ENCODE measurements at regions not wholly inside any gene's neighbourhood (a gene's known extent, or its start where the extent isn't known, plus 50 kb on each side); places are given as distances from the start of the nearest gene placed in this dataset.

DNA sequence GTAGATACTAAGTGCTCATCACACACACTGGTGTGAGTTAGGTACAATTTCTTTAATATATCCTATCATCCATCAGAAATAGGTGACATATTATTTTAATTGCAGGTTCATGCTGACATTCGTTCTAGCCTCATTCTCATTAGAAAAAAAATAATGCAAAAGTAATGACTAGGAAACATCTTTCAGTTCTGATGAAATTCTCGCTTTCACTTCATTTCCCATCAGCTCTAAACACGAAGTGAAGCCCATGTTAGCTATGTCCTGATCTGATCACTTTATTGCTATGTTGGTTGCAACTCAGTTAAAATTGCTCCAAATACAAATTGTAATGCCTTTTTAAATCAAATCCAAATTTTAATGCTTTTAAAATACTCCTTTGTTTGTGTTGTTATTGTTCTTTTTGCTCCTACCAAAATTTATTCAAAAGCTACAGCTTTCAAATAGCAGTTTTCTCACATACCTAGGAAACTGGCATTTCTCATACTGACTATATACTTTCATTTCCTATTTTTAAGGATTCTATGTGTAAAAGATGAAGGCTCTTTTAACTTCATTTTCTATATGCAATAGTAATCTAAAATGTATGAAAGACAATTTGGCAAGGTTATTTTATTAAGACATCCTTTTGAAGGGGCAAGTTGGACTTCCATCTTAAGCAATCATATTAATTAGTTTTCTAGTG is 1237.8 kb upstream of the ACO1 start:
- H3K27me3 ChIP-seq (ENCODE audit: low read depth), result no peaks in the 10 kb centered on the region
- H3K4me1 ChIP-seq, result no peaks in the 10 kb centered on the region
- DNase-seq, result no peak
- H3K9me3 ChIP-seq, result no peaks in the 10 kb centered on the region
- H3K27ac ChIP-seq, result no peak overlapping the region
- H3K36me3 ChIP-seq, result no peaks in the 10 kb centered on the region
- ATAC-seq, result no peak
- TF ChIP-seq, protein P1, sequence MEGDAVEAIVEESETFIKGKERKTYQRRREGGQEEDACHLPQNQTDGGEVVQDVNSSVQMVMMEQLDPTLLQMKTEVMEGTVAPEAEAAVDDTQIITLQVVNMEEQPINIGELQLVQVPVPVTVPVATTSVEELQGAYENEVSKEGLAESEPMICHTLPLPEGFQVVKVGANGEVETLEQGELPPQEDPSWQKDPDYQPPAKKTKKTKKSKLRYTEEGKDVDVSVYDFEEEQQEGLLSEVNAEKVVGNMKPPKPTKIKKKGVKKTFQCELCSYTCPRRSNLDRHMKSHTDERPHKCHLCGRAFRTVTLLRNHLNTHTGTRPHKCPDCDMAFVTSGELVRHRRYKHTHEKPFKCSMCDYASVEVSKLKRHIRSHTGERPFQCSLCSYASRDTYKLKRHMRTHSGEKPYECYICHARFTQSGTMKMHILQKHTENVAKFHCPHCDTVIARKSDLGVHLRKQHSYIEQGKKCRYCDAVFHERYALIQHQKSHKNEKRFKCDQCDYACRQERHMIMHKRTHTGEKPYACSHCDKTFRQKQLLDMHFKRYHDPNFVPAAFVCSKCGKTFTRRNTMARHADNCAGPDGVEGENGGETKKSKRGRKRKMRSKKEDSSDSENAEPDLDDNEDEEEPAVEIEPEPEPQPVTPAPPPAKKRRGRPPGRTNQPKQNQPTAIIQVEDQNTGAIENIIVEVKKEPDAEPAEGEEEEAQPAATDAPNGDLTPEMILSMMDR (IDR thresholded peaks at IDR 0.05), result no peak
- no peak overlapping the region for H3K4me3 ChIP-seq
- intact Hi-C loops (cut with DNase I), result no loop called here

DNA sequence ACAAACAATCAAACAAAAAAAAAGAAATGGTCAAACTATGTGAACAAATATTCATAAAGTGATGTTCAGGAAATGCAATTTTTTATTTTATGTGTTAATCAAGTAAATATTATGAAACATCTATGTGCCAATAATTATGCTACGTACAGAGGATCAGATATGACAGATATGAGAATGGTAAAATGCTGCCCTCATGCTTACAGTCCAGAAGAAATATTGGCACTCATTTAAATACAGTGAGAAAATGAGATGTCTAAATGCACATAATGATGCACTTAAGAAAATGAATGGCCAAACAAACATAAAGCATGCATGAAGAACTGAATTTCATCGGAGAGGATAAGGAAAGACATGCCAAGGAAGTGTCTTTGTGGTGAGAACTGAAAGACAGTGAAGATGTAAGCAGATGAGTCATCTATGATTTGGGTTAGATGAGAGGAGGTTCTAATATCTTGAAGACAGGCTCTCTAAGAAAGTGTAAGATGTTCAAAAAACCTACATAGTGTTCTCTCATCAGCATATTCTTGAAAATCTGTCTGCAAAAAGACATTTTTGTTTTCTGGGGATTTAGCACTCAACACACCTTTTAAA is 1231.1 kb upstream of the ACO1 start:
- no peaks in the 10 kb centered on the region for H3K36me3 ChIP-seq
- H3K27ac ChIP-seq, result no peak overlapping the region
- ATAC-seq (no peak), DNase-seq (no peak)
- H3K4me1 ChIP-seq, result no peaks in the 10 kb centered on the region
- H3K27me3 ChIP-seq (ENCODE audit: low read depth), result no peaks in the 10 kb centered on the region
- no peaks in the 10 kb centered on the region for H3K9me3 ChIP-seq
- intact Hi-C loops (cut with DNase I), result no loop called here
- TF ChIP-seq, protein P1 (IDR thresholded peaks at IDR 0.05), result no peak
- H3K4me3 ChIP-seq, result no peak overlapping the region

DNA sequence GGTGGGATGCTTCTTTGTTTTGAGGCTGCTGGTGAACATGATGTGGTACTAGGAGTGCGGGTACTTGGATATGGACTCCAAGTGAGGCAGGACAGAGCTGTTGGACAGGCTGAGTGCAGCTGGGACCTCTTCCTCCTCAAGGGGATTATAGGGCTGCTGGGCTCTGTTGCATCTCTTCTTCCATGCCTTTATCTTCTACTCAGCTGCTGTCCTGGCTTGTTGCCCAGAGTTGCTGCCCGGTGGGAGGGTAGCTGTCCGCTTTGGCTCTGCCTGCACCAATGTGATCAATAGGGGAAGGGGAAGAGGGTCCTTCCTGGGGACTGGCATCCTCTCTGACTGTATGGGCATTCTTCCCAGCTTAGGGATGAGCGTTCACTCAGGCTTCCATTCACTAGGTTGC is 1217.9 kb upstream of the ACO1 start:
- DNase-seq, result no peak
- intact Hi-C loops (cut with DNase I), result no loop called here
- H3K27me3 ChIP-seq (ENCODE audit: low read depth), result no peaks in the 10 kb centered on the region
- H3K9me3 ChIP-seq, result no peaks in the 10 kb centered on the region
- no peaks in the 10 kb centered on the region for H3K4me1 ChIP-seq
- H3K4me3 ChIP-seq, result no peak overlapping the region
- no peak overlapping the region for H3K27ac ChIP-seq
- no peak for ATAC-seq
- TF ChIP-seq, protein P1 (IDR thresholded peaks at IDR 0.05), result no peak
- no peaks in the 10 kb centered on the region for H3K36me3 ChIP-seq

DNA sequence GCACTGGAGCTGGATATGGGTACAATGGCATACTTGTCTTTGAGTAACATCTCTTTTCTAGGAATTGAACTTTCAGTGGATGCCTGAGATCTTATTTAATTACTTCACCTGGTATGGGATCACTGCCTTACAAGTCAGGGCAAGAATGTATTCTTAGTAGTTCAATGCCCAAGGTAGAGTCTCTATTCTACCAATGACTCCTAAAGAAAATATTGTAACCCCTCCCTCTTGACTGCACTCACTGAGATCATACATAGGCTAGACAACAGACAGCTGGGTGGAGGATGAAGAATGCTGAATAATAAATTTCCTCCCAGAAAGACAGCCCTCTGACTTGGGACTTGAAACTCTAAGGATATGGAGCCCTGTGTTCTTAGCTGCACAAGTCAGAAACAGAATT is 1216.3 kb upstream of the ACO1 start:
- no peak for ATAC-seq
- TF ChIP-seq, protein P1 (IDR thresholded peaks at IDR 0.05), result no peak
- Histone ChIP-seq H3K27me3 (ENCODE audit: low read depth) (no peaks in the 10 kb centered on the region), H3K36me3 (no peaks in the 10 kb centered on the region), H3K9me3 (no peaks in the 10 kb centered on the region), H3K4me1 (no peaks in the 10 kb centered on the region), H3K4me3 (no peak overlapping the region), H3K27ac (no peak overlapping the region)
- intact Hi-C loops (cut with DNase I), result no loop called here
- DNase-seq, result no peak

DNA sequence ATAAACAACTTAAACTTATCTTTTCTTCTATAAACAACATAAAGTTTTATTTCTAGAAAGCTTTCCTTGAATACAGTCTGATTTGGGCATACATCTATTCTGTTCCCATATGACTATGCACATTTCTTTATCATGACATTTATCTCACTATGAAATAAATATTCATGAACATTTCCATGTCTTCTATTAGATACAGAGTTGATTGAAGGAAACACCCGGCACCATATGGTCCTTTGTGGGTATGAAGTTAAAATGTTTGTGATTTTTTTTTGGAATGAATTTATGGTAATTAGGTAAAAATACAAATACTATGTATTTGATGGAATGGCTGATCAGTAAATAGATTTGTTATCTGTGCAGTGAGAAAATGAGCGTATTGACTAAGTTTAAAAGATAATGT is 1209.8 kb upstream of the ACO1 start:
- DNase-seq, result no peak
- intact Hi-C loops (cut with DNase I), result no loop called here
- H3K27ac ChIP-seq, result no peak overlapping the region
- no peak overlapping the region for H3K4me3 ChIP-seq
- H3K9me3 ChIP-seq, result no peaks in the 10 kb centered on the region
- no peak for ATAC-seq
- no peaks in the 10 kb centered on the region for H3K4me1 ChIP-seq
- TF ChIP-seq, protein P1 (IDR thresholded peaks at IDR 0.05), result no peak
- no peaks in the 10 kb centered on the region for H3K27me3 ChIP-seq (ENCODE audit: low read depth)
- no peaks in the 10 kb centered on the region for H3K36me3 ChIP-seq
